ENCODE measurements at regions not wholly inside any gene's neighbourhood (a gene's known extent, or its start where the extent isn't known, plus 50 kb on each side); places are given as distances from the start of the nearest gene placed in this dataset.

GRCh38 chr14:71491931-71492330 is 440.3 kb upstream of the RGS6 start:
- TF ChIP-seq JUN (CRISPR knock-in tag; IDR thresholded peaks at IDR 0.05) = no peak
- TF ChIP-seq CTCF (IDR thresholded peaks at IDR 0.05) = no peak

Data from WTC11 (cell line).